Lung (tissue), 11 donors: ENCODE measurements at regions not wholly inside any gene's neighbourhood (a gene's known extent, or its start where the extent isn't known, plus 50 kb on each side); places are given as distances from the start of the nearest gene placed in this dataset.
"Not testable (repeated sequence)": the region's sequence is repeated elsewhere in the genome, so short reads cannot be mapped to it uniquely, and the experiment has no call there.

ENCODE experiments used
- ATAC-seq: fragments of 200-7000 bp; cut with Tn5 transposase; one replicate; pipeline ENCODE4 v1.9.1; 2020; ENCODE audit warnings: moderate number of reproducible peaks; ENCODE audit not compliant: insufficient read depth, low FRiP score
- DNase-seq, 3 donors: peaks; one replicate each; pipeline ENCODE4 v3.0.0-alpha.2; 2013 to 2017
- H3K27ac ChIP-seq, 2 donors: one replicate each; pipeline ENCODE4 v1.5.1; 2013; ENCODE audit warnings: mild to moderate bottlenecking in 2 of 2, moderate library complexity in 2 of 2, control low read depth in 1 of 2, inconsistent platforms in 1 of 2, low read depth in 1 of 2, low read length in 1 of 2
- H3K27me3 ChIP-seq, 3 donors: one replicate each; pipeline ENCODE4 v1.5.1; 2013; ENCODE audit warnings: low read length in 2 of 3; ENCODE audit not compliant: control insufficient read depth in 3 of 3, insufficient read depth in 3 of 3
- H3K36me3 ChIP-seq, 4 donors: one replicate each; pipeline ENCODE4 v1.5.1; 2013; ENCODE audit warnings: low read length in 4 of 4, mild to moderate bottlenecking in 1 of 4, moderate library complexity in 1 of 4; ENCODE audit not compliant: control insufficient read depth in 4 of 4, insufficient read depth in 4 of 4
- H3K4me1 ChIP-seq, 5 donors: one replicate each; pipeline ENCODE4 v1.5.1; 2013; ENCODE audit warnings: low read length in 5 of 5, mild to moderate bottlenecking in 2 of 5, moderate library complexity in 1 of 5; ENCODE audit not compliant: control insufficient read depth in 5 of 5, insufficient read depth in 5 of 5
- H3K4me3 ChIP-seq: one replicate; pipeline ENCODE4 v1.5.1; 2013; ENCODE audit warnings: mild to moderate bottlenecking, control low read depth, moderate library complexity
- H3K9ac ChIP-seq, 2 donors: one replicate each; pipeline ENCODE4 v1.5.1; 2013; ENCODE audit warnings: low read length in 2 of 2, control low read depth in 1 of 2; ENCODE audit not compliant: insufficient read depth in 1 of 2
- H3K9me3 ChIP-seq, 4 donors: one replicate each; pipeline ENCODE4 v1.5.1; 2013; ENCODE audit warnings: low read length in 3 of 4, mild to moderate bottlenecking in 1 of 4, moderate library complexity in 1 of 4; ENCODE audit not compliant: control insufficient read depth in 4 of 4, insufficient read depth in 3 of 4
- CTCF ChIP-seq: IDR thresholded peaks from 2 replicates; pipeline ENCODE4 v1.5.1; 2012; ENCODE audit warnings: mild to moderate bottlenecking; ENCODE audit errors: control extremely low read depth, extremely low read depth
- WGBS, 2 donors: extraction: QIAGEN DNeasy Blood & Tissue Kit; methylation state at CpG; one replicate each; pipeline ENCODE4 v1.1.7; 2013; 5-methylcytosine and 5-hydroxymethylcytosine counted together
- donor health status: control.
- donor health status: control.
- donor health status: Bipolar disorder and iron deficiency.
- donor health status: healthy.
- donor health status: DM: yes; HTN: yes; CAD: no.

GRCh38 chr17:68759343-68760140 is 158.4 kb upstream of the FAM20A start:
- no peak overlapping the region for H3K4me3 ChIP-seq
- peak; percentile 89 to 96 (median 94) for DNase-seq
- H3K9me3 ChIP-seq = no peaks in the 10 kb centered on the region
- peak overlapping the region in 1 of 2 donors; percentile 42 for H3K9ac ChIP-seq
- WGBS, 2 donors = 10% methylated on average over 12 of the region's 12 CpGs
- H3K36me3 ChIP-seq = no peaks in the 10 kb centered on the region
- H3K27ac ChIP-seq = peak overlapping the region; percentile 73 to 84
- ATAC-seq = peak; percentile 98
- TF ChIP-seq CTCF = peak; percentile 64
- no peaks in the 10 kb centered on the region for H3K27me3 ChIP-seq
- peaks cover 0 to 8% (median 3%) of the 10 kb centered on the region in 5 donors for H3K4me1 ChIP-seq

- TF ChIP-seq CTCF = no peak
- no peak overlapping the region for H3K4me3 ChIP-seq
Measured at GRCh38 chr17:68759002-68759342, 157.8 kb upstream of the FAM20A start.

DNA sequence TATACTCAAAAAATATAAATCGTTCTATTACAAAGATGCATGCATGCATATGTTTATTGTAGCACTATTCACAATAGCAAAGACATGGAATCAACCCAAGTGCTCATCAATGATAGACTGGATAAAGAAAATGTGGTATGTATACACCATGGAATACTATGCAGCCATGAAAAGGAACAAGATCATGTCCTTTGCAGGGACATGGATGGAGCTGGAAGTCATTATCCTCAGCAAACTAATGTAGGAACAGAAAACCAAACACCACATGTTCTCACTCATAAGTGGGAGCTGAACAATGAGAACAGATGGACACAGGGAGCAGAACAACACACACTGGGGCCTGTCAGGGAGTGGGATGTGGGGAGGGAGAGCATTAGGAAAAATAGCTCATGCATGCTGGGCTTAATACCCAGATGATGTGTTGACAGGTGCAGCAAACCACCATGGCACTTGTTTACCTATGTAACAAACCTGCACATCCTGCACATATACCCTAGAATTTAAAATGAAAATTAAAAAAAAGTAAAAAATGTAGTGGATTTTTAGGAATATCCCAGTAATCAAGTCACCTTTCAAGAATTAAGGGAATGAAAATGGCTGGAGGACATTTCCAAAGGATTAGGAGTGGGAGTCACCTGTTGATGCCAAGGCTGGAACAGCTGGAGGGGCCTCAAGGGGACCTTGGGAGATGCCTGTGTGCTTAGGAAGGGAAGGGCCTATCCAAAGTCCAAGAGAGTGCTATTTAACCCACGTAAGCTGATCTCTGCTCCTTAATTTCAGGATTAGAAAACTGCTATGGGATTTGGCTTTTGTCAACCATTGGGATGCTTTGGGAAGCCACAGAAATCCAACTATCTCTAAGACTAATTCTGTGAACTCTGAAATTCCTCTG is 156.9 kb upstream of the FAM20A start:
- H3K27me3 ChIP-seq, DNase-seq, H3K9ac ChIP-seq, H3K9me3 ChIP-seq, H3K4me3 ChIP-seq, H3K27ac ChIP-seq, H3K4me1 ChIP-seq, H3K36me3 ChIP-seq, ATAC-seq: not testable (repeated sequence)
- WGBS, 2 donors = 96 to 97% methylated on average over 2 of the region's 2 CpGs

More at GRCh38 chr17:68759002-68759342, 157.8 kb upstream of the FAM20A start:
- Histone ChIP-seq H3K4me1 (peaks cover 0 to 8% (median 3%) of the 10 kb centered on the region in 5 donors), H3K9me3 (no peaks in the 10 kb centered on the region), H3K36me3 (no peaks in the 10 kb centered on the region), H3K27me3 (no peaks in the 10 kb centered on the region), H3K27ac (no peak overlapping the region), H3K9ac (no peak overlapping the region)
- no peak for DNase-seq
- ATAC-seq = no peak
- WGBS, 2 donors = 85% methylated on average over 6 of the region's 6 CpGs
